Mucosa of gallbladder (tissue), 1 donor: ENCODE measurements at regions not wholly inside any gene's neighbourhood (a gene's known extent, or its start where the extent isn't known, plus 50 kb on each side); places are given as distances from the start of the nearest gene placed in this dataset.
A peak's percentile ranks its signal among the peaks of the same experiment; 100 is the strongest.
"Not testable (repeated sequence)": the region's sequence is repeated elsewhere in the genome, so short reads cannot be mapped to it uniquely, and the experiment has no call there.

Experiments used
- DNase-seq: peaks from one replicate; pipeline ENCODE4 v3.0.0-alpha.2; 2020; ENCODE audit warnings: low spot score
- donor health status: DM: no; HTN: no; CAD: no.

DNA sequence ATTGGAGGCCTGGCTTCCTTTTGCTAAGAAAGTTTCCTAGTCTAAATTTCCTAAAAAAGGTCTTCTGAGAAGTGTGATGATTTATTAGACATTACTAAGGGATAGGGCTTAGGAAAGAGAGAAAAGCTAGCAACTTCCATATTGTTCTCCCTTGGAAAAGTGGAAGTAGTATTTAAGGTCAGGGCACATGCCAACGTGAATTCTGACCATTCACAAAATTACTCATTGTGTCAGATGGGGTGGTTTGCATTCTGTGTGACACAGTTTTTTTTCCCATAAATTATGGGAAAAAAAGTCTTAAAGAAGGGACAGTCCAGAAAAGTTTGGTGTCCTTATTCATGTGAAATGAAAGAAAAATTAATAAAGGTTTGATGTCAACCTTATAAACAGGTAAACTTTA lies 110.0 kb upstream of the ARRDC3 start:
- DNase-seq: no peak

GRCh38 chr5:91491229-91491628 lies 108.1 kb upstream of the ARRDC3 start:
- DNase-seq: no peak

DNA sequence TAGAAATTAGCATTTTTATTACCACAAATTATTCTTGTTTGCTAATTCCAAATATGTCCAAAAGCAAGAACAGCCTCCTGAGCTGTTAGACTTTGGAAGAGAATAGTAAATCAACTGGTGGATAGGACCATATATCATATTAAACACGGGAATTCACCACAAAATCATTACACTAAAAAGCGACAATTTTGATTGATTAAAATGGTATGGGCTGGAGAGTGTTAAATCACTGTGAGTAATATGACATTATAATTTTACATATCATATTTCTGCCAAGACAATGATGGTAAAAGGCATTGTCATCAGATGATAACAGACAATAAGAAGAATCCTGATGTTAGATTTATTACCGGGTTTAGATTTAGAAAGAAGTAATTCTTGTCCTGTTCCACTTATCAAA lies 107.2 kb upstream of the ARRDC3 start:
- no peak for DNase-seq

DNA sequence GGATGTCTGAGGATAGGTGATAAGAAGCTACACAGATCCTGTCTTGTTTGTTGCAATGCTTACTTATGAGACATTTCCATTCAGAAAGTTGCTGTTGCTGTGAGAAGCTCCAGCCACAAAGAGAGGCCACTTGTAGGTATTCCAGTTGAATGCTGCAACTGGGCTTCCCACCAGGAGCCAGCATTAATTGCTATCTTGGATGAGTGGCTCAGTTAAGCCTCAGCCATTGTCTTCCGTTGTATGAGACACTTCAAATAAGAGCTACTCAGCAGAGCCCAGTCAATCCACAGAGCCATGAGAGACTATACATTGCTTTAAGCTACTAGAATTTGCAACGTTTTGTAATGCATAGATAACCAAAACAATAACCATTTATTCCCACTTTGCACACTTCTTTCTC lies 104.3 kb upstream of the ARRDC3 start:
- no peak for DNase-seq

DNA sequence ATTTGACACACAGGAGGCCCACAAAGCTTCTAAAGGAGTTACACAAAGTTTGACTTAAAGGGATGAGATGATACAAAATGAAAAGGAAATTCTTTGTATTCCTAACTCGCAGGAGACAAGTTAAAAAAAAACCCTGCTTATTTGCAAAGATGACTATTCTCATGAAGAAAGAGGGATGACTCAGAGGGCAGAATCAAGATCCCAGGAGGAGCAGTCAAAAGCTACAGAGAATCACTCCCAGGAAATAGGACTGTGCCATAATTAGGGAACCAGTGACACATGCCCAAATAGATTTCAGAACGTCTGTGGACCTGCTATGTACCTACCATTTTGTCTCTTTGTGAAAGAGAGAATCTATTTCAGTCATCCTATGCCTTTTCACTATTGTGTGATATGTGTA lies 103.5 kb upstream of the ARRDC3 start:
- DNase-seq: no peak

DNA sequence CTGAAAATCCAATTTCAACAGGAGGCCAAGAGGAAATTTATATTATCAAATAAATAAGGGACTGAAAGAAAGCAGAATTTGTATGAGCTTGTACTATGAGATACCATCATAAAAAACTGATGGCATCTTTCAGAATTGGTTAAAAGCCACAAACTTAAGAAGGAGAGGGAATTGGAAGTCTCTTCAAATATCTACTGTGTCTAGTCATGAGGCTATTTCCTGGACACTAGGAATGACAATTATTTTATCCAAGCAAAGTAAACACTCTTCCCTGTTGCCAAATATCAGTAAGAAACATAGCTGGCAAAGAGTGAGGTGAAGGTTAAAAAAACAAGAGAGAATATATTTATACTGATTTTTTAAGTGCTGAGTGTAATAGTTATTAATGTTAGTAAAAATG lies 101.5 kb upstream of the ARRDC3 start:
- DNase-seq: no peak

DNA sequence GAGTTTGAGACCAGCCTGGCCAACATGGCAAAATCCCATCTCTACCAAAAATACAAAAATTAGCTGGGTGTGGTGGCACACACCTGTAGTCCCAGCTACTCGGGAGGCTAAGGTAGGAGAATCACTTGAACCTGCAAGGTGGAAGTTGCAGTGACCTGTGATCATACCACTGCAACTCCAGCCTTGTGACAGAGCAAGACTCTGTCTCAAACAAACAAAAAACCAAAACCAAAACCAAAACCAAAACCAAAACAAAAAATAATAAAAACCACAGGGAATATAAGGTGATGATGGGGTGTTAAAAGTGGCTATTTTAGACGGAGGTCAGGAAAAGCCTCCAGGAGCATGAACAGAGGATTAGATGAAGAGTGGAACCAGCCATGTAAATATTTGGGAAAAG lies 96.3 kb upstream of the ARRDC3 start:
- not testable (repeated sequence) for DNase-seq

- DNase-seq: no peak
Observed at GRCh38 chr5:91478096-91478495, 95.0 kb upstream of the ARRDC3 start.

GRCh38 chr5:91477408-91477807 lies 94.3 kb upstream of the ARRDC3 start:
- no peak for DNase-seq

GRCh38 chr5:91474201-91474600 lies 91.1 kb upstream of the ARRDC3 start:
- DNase-seq: no peak

- DNase-seq: no peak
Observed at GRCh38 chr5:91472631-91473030, 89.5 kb upstream of the ARRDC3 start.

DNA sequence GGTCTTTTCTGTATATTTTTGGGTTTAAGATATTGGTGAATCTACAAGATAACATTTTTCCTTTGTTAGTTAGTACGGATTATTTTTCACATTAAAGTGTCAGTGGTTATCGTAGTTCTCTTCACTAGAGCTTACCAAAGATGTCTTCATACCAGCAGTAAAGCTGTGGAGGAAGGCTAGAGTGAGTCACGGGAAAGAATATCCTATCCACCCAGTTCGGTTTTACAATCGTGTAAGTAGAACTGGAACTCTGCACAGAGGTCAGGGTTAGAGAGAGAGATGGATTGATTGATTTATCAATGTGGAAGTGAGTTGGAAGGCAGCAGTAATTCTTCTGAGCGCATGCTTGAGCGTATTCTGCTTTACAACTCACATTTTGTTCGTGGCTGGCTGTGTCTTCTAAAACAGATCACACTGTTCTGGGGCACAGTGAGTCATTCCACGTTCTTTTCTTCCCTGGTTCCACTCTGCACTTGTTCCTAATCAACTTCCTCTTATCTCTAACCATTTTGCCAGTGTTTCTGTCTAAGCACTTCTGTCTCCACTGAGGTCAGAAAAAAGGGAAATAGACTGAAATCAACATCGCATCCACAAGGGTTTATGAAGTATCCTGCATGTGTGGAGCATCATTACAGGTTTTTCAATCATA lies 86.5 kb upstream of the ARRDC3 start:
- peak; percentile 16 for DNase-seq

- DNase-seq: no peak
Observed at GRCh38 chr5:91468651-91469422, 85.7 kb upstream of the ARRDC3 start.

- DNase-seq: no peak
Observed at GRCh38 chr5:91464886-91465646, 81.9 kb upstream of the ARRDC3 start.

GRCh38 chr5:91457681-91458058 lies 74.6 kb upstream of the ARRDC3 start:
- DNase-seq: no peak

DNA sequence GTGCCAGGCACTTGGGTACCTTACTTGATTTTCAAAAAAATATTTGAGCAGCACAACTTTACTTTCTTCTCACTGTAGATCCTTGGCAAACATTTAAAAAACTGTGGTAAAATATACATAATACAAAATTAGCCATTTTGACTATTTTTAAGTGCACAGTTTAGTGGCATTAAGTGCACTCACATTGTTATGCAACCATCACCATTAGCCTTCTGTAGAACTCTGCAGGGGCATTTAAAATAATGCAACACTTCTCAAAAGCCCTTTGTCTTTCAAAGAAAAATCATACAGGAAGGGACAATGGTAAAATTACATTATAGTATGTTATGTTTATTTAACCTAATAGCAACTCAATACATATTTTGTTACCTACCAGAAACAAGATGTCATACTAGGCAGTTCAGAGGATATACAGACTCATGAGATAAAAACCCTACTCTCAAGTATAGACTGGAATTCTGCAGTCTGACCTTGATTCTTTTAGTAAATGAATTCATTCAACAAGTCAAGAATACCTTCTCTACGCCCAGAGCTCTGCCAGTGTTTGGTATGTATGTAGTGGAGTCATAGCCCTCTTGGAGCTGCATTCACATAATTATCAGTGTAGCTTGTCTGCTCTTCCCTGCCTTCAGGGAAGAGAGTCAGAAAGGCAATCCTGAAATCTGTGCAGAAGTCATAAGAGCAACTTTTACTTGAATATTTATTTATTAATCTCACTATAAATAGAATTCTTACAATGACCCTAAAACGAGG lies 74.0 kb upstream of the ARRDC3 start:
- no peak for DNase-seq

DNA sequence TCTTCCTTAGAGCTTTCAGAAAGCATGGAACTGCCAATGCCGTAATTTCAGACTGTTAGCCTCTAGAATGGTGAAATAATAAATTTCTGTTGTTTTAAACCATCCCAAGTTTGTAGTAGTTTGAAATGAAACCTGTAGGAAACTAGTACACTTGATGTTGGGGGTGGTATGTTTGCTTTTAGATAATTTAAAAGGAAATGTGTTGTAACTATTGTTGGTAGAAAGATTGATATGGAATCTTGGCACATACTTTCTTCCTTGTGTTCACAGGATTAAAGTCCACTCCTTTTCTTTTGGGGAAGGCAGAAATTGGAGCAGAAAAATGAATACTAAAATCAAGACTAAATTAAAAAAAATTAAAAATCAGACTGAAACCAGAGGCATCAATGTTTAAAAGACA lies 66.0 kb upstream of the ARRDC3 start:
- no peak for DNase-seq

- not testable (repeated sequence) for DNase-seq
Observed at GRCh38 chr5:91448079-91448478, 65.0 kb upstream of the ARRDC3 start.

GRCh38 chr5:91446880-91447279 lies 63.8 kb upstream of the ARRDC3 start:
- not testable (repeated sequence) for DNase-seq

- no peak for DNase-seq
Observed at GRCh38 chr5:91443761-91444467, 60.8 kb upstream of the ARRDC3 start.

DNA sequence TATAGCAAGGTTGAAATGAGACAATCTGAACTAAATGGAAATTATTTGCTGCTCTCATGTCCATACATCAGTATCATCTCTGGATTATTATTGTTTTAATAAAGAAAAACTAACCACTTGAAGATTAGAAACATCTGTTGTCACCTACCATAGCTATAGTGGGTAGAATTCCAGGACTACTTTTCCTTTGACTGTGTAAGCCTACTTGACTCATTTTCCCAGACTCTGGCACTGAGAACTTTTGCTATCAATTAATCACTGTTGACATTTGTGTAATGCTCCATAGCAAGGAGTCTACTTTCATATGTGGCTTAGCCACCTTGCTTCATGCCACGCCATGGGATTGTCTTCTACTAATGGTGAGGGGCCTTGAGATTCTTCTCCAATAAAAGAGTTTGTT lies 59.9 kb upstream of the ARRDC3 start:
- no peak for DNase-seq

- no peak for DNase-seq
Observed at GRCh38 chr5:91441082-91441481, 58.0 kb upstream of the ARRDC3 start.
